COLO829 (cell line): ENCODE measurements at regions not wholly inside any gene's neighbourhood (a gene's known extent, or its start where the extent isn't known, plus 50 kb on each side); places are given as distances from the start of the nearest gene placed in this dataset.
"Not testable (repeated sequence)": the region's sequence is repeated elsewhere in the genome, so short reads cannot be mapped to it uniquely, and the experiment has no call there.

ENCODE experiments used
- DNase-seq: peaks from one replicate; pipeline ENCODE4 v3.0.0; 2012; ENCODE audit warnings: low spot score

DNA sequence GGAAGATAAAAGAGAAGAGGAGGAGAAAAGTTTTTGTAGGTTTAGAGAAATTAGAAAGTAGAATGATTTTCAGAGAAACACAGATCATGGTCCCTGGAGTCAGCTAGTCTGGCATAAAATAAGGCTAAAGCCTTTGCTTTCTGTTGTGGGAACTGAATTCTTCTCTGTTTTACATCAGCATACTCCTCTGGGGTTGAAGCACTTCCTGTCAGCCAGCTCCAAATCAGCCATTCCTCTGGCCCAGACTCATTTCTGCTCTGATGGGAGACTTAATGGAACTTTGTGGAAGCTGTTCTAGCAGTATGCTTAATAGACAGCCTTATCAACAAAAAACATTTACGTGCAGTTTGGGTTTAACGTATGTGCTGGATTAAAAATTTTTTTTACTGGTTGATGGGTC is 143.2 kb downstream of the HMHB1 start:
- no peak for DNase-seq

DNA sequence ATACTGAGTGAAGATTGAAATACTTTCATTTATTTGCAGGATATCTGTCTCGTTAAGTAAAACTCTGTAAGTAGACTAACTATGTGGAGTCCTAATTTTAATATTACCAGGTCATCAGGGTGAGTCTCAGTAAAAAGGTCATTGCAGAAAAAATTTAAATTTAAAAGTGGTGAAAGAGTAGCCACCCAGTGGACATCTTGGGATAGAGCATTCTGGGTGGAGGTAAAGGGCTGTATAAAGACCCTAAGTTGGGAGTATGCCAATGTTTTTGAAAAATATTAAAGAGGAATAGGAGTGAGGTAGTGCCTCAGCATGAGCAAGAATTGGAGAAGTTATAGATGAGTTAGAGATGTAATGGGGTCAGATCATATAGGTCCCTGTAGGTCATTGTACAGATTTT is 145.5 kb downstream of the HMHB1 start:
- DNase-seq: peak; percentile 2

DNA sequence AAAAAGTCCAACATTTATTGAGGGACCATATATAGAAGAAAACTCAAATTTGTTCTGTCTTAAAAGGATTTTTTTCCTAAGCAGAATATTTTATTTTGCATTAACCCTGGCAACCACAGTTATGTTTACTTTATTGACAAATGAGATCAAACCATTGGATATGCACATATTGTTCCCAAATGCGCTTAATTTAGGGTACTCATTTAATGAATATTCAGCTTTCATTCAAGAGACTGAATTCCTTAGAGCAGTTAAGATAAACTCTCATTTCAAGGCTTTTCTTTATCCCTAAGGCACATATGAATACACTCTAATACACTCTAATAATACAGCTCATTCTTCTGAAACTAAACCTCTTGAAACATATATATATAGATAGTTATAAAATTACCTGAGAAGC is 150.2 kb downstream of the HMHB1 start:
- no peak for DNase-seq

DNA sequence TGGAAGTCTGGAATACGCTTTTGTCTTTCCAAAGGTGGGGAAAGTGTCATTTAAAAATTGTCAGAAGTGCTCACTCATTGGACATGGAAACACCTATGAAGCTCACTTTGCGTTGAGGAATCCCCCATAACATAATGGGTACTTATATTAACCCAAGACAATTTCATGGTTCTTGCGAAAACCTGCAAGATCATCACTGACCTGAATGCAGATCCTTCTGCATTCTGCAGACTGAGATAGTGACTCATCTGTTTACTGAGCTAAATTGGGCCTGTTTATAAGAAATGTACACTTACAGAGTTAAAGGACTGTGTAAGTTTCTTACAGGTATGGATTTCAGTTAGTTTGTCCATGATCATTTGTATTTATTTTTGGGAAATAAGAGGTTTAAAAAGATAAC is 153.0 kb downstream of the HMHB1 start:
- DNase-seq: no peak

DNA sequence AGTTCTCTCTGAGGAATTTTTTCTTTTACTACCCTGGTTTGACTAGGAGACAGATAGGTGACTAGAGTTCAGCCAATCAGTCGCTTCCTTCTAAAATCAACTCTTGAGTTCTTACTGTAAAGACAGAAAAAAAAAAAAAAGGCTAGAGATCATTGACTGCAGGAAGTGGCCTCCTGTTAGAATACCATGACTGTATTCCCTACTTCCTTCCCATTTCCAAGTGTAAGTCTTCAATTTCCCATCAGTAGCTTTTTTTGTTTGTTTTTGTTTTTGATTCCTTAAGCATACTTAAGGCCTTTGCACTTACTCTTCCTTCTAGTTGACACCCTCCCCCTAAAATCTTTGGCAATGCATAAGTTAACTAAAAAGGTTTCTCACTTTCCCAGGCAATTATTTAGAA is 154.3 kb downstream of the HMHB1 start:
- no peak for DNase-seq

DNA sequence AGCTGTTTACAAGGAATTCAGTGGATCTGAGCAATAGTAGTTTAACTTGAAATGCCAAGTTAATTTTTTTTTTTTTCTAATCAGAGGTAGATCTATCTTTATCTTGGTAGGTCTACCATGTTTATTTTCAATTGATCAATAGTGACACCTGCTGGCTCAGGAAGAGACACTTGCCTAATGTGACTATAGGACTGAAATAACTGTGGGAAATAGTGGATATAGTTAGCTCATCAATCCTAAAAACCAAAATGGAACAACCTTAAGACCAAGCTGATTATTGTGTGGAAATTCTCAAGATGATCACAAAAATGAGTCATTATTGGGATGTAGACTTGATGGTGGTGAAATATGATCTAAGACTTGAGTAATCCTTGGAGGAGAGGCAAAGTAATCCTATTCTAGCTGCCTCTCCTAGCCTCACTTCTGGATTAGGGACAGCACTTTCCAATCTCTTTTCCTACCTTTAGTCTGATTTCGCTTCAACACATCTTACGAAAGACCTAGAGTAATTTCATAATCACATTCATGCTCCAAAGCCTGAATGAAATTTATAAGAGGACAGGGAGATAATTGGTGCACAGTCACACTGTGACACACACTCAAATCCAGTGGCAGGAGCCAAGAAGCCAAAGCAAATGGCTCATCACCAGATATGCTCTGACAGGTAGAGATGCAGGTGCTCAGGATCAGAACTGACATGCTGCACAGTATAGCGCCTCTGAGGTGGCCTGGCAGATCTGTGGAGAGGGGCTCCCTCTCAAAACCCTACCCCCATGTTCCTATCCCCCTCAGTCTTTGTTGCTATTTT is 156.3 kb downstream of the HMHB1 start:
- DNase-seq: peak; percentile 20

DNA sequence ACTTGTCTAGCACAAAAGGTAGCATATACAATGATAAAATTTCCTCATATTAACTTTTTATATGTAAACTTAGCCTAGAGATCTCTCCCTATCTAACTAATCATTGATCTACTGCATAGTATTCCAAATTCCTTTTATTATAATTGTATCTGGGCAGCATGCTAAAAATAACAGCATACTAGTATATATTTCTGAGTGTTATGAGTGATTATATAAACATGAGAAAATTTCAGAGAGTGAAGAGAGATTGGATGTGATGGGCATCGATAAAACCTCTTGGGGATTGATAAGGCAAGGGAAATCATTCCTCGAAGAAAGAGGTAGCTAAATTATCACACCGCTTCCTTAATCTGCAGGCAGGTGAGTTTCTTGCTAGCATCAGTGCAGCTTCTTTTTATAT is 158.2 kb downstream of the HMHB1 start:
- DNase-seq: no peak

DNA sequence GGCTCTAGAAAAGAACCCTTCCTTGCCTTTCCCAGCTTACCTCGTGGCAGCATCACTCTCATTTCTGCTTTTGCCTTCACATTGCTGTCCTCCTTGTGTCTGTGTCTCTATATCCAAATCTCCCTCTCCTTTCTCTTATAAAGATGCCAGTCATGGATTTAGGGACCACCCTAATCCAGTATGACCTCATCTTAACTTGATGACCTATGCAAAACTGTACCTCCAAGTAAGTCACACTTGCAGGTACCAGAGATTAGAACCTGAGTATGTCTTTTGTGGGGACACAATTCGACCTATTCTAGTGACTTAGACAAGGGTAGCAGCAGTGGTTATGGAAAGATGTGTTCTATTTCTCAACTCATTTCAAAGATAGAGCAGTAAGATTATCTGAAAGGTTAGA is 160.1 kb downstream of the HMHB1 start:
- DNase-seq: no peak

DNA sequence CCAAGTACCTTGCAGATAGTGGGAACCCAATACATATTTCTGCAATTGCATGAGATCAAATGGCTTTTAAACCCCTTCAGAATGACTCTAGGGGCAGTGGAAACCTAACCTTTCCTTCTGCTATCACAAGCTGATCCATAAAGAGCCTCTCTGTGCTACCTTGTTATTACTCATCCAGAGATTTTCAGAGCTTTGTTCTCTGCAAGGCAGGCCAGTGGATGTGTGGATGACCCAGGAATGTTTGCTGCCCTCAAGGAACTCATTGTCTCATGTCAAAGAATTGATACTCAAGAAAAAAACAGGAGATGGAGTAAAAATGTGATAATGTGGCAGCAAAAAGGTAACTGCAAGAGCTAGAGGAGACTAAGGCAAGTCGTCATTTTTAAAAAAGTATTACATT is 164.1 kb downstream of the HMHB1 start:
- no peak for DNase-seq

DNA sequence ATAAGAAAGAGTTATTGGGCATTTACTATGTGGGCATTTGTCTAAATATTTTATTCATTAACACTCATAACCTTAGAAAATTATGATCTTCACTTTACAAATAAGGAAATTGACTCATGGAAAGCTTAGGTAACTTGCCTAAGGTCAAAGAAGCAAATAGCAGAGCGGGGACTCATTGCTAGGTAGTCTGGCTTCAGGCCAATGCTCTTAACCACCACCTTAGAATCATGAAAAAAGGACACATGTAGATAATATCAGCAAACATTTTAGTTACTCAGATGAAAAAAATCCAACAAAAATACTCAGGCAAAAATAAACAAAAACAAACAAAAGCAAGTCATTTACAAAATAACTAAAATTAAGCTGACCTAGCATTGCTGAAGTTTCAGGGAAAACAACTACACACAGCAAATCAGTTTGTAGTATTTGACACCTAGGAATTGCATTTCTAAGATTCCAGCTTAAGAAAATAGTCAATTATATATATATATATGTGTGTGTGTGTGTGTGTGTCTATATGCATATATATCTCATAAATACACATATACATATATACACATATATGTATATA is 166.0 kb downstream of the HMHB1 start:
- DNase-seq: no peak

DNA sequence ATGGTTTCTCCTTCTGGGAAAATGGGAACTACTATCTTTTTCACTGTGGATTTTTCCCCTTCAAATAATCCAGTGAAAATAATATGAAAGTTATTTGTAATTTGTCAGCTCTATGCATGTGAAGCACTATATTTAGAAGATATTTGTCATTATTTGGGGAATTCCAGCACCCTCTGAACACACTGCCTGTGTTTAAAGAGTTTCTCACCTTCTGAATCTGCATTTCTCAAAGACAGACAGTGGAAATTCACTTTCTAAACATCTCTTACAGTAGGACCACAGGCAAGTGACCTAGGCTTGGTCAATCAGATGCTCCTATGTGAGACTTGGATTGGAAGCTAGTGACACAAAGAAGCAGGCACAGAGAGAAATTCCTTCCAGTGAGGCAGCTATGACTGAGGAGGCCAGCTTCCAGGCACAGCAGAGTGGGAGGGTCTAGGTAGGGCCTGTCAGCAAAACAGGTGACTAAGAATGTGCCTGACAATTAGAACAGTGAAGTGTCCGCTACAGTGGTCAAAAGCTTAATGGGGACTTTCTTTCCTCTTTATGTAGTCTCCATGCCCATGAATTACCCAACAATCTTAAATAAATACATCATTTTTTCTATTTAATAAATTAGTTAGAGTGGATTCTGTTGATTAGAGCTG is 167.2 kb downstream of the HMHB1 start:
- DNase-seq: no peak

DNA sequence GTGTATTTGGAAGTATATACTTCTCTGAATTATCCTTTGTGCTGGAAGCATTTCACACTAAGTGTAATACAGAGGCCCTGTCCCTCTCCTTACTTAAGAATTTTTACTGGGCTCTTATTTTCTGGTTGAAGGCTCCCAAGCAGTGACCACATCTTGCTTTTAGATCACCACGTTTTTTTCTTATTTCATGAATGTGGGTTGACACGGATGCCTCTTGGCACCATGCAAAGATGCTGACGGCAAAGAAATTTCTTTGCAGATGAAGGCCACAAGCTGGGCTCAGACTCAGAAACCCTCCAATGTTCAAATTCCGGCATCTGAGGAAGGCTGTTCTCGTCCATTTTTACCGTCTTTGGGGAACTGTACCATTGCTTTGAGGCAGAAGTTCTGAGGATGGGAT is 168.5 kb downstream of the HMHB1 start:
- no peak for DNase-seq

DNA sequence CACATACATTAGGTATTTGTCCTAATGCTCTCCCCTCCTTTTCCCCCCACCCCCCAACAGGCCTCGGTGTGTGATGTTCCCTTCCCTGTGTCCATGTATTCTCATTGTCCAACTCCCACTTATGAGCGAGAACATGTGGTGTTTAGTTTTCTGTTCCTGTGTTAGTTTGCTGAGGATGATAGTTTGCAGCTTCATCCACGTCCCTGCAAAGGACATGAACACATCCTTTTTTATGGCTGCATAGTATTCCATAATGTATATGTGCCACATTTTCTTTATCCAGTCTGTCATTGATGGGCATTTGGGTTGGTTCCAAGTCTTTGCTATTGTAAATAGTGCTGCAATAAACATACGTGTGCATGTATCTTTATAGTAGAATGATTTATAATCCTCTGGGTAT is 171.0 kb downstream of the HMHB1 start:
- not testable (repeated sequence) for DNase-seq

DNA sequence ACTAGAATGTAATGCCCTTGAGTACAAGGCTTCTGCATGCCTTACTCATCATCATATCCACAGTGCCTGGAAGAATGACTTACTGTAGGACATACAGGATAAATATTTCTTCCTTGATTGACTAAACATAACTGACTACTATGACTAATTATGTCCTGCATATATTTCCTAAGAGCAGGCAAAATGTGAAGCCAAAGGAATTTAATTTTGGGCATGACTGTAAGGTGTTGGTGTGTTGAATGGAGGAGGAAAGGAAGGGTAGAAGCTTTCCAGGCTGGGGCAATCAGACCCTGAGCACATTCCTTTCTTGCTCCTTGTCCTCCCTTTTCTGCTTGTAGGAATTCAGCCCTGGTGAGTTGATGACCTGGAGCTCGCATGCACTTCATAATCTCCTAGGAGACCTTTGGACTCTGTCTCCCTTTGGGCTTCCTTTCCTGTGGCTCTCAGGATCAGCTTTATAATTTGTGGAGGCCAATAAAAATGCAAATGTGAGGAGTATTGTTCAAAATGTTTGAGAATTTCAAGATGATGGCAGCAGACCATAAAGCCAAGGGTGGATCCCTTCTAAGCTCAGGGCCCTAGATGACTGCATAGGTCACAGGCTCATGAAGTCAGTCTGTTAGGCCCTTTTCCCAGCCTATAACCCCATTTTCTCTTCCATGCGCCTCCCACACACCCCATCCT is 174.0 kb downstream of the HMHB1 start:
- no peak for DNase-seq

DNA sequence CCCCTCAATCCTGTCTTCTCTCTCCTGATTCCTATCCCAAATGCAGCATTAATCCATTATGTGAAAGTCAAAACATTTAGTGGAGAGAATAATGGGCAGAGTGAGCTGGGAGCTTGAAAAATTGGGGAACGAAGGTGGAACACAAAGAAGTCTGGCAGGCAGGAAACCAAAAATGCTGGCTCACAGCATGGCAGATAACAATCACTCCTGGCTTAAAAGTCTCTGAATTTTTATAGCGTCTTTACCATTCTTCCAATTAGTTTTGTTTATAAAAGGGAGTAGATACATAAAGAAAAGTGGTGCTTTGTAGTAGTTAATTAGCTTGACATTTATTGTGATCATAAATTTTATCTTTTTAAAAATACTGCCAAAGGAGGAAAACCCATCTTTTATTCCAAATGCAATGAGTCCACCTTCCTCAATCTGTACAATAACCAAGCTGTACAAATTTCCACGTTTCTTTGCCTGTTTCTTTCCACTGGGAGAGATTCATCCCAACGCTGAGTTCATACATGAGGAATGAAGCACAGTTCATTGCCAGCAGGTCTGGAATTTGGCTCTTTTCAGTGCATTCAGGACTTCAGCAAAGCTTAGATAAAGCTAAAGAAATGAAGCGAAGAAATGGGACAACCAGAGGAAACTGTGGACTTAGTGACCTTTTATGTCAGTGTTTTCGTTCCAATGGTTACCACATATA is 174.7 kb downstream of the HMHB1 start:
- DNase-seq: no peak

DNA sequence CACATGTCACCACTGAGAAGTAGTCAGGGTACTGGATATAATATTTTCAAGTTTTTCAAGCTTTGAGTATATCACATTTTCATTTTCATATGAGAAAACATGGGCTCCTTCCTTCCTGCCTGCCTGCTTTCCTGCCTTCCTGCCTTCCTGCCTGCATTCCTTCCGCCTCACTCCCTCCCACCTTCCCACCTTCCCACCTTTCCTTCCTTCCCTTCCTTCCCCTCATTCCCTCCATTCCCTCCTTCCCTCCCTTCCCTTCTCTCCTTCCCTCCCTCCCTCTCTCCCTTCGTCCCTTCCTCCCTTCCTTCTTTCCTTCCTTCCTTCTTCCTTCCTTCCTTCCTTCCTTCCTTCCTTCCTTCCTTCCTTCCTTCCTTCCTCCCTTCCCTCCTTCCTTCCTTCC is 175.3 kb downstream of the HMHB1 start:
- no peak for DNase-seq

DNA sequence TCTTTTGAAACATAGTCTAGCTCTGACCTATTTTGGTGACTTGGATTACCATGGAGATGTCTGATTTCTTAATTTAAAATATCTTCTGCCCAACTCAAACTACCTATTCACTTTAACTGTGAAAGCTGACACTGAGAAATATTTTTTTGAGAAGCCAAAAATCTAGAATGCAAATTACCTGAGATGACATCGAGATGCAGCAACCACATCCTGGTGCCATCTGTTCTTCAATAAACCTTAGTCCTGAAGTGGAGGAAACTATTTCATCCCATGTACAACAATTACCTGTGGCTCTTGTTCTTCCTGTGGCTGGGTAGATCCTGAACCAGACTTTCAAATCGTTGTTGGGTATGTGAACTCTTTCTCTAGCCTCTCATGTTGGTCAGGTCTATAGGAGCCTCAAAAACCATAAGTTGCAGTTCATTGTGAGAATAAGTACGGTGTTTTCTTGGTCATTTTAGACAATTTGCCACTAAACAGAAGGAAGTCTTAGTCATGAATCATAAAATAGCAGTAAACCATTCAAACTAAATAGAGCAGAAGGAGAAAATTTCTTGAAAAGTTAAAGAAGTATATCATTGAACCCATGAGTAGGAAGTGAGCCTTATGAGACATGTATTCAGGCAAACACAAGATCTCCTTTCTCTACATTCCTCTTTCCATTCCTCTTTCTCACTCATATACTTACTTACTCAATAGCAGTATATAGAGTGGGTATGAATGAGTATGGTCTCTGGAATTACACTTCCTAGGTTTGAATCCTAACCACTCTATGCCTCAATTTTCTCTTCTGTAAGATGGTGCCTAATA is 176.0 kb downstream of the HMHB1 start:
- no peak for DNase-seq

DNA sequence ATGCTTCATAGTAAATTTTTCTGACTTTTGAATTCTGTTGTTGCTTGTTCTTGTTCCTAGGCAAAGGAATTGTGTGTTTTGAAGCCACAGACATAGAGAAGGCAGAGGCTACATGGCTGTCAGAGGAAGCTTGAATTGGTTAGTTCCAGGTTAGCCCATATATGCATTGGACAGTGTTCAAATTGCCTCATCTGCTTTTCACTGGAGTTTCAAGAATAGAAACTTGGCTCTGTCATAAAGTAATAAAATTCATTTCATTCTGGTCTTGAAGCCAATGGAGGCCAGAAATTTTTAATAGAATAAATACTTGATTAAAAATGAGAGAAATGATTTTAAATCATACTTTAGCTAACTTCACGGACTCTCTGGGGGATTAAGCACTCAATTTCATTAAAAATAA is 178.0 kb downstream of the YIPF5 start:
- no peak for DNase-seq

DNA sequence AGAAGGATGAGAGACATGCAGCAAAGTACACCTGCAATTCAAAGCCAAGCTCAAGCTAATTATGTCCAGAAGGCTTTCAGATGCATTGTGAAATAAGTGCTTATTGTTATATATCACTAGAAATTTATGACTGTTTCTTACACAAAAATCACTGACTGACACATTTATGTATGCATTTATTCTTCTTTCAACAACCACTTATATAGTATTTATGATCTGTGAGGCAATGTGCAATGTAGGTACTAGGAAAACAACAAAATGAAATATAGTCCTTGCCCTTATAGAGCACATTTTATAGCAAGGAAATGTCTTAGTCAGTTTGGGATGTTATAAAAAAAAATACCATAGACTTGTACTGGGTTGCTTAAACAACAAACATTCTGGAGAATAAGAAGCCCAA is 167.6 kb downstream of the YIPF5 start:
- no peak for DNase-seq

DNA sequence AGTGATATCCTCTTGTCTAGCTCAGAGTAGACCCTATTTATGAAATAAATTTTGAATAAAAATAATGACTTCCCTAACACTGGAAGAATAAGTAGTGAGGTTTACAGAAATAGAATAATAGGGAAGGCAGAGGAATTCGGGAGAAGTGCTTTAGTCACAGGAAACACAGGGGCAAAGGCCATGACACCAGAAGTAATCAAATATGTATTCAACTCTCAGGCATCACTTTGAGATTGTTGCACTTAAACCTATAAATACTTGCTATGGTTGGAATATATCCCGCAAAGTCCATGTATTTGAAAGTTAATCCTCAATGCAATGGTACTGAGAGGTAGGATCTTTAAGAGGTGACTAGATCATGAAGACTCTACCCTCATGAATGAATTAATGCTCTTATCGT is 166.8 kb downstream of the YIPF5 start:
- DNase-seq: no peak

DNA sequence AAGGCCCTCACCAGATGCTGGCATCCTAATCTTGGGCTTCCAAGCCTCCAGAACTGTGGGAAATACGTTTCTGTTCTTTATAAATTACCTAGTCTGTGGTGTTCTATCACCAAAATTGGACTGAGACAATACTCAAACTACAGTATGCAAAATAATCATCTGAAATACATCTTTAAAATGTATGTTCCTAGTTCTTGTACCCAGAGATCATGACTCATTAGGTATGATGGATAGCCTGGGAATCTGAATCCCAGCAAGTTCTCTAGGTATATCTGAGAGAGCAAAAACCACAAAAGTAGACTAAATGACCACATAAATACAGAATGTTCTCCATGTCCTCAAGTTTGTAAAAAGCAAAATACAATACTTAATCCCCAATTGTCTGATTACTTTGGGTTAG is 166.3 kb downstream of the YIPF5 start:
- DNase-seq: no peak

DNA sequence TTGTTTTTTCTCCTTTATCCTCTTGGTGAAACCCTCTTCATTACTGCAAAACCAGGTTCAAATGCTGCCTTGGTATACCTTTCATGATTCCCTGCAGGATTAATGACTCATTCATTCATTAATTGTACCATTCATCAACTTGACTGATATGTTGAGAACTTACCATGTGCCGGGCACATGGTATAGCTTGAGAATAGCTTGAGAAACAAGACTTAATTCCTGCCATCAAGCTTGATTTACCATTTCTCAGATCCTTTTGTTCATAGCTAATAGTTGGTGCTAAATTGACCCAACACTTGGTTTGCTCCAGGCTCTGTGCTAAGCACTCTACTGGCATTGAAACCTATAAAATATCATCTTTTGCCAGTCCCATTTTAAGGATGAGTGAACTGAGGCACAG is 165.7 kb downstream of the YIPF5 start:
- no peak for DNase-seq
